Effector memory CD8-positive, alpha-beta T cell (primary cell): ENCODE measurements at regions not wholly inside any gene's neighbourhood (a gene's known extent, or its start where the extent isn't known, plus 50 kb on each side); places are given as distances from the start of the nearest gene placed in this dataset.

Source experiments
- ATAC-seq: fragments of 150-1000 bp; cut with Tn5 transposase; replicated peaks from 2 replicates; pipeline ENCODE4 v1.10.0; 2021; ENCODE audit warnings: mild to moderate bottlenecking, moderate library complexity
- DNase-seq, 3 experiments: peaks; one replicate each; pipeline ENCODE4 v3.0.0; 2021
- H3K27ac Mint-ChIP-seq, 2 donors: one replicate each; pipeline ENCODE4 v1.8.0; 2022; ENCODE audit warnings: mild to moderate bottlenecking in 2 of 2, mixed read lengths in 2 of 2, moderate library complexity in 2 of 2
- H3K27me3 Mint-ChIP-seq, 2 donors: one replicate each; pipeline ENCODE4 v1.8.0; 2022; ENCODE audit warnings: mixed read lengths in 2 of 2
- H3K36me3 Mint-ChIP-seq: one replicate; pipeline ENCODE4 v1.8.0; 2022; ENCODE audit warnings: mild to moderate bottlenecking, moderate library complexity, mixed read lengths; ENCODE audit not compliant: insufficient read depth
- H3K4me1 Mint-ChIP-seq, 2 donors: one replicate each; pipeline ENCODE4 v1.8.0; 2022; ENCODE audit warnings: low read depth in 2 of 2, mixed read lengths in 2 of 2
- H3K4me3 Mint-ChIP-seq, 2 donors: one replicate each; pipeline ENCODE4 v1.8.0; 2022; ENCODE audit warnings: mild to moderate bottlenecking in 2 of 2, mixed read lengths in 2 of 2, moderate library complexity in 2 of 2
- H3K9me3 Mint-ChIP-seq, 2 donors: one replicate each; pipeline ENCODE4 v1.8.0; 2022; ENCODE audit warnings: mixed read lengths in 2 of 2

GRCh38 chr2:238557936-238558335 is 131.2 kb downstream of the ASB1 start:
- Mint-ChIP-seq H3K9me3 (peaks cover 0 to 1% of the 10 kb centered on the region in 2 donors), H3K4me3 (no peak overlapping the region), H3K27me3 (peaks cover 24 to 52% of the 10 kb centered on the region in 2 donors), H3K36me3 (no peaks in the 10 kb centered on the region), H3K27ac (no peak overlapping the region), H3K4me1 (no peaks in the 10 kb centered on the region)
- DNase-seq (no peak), ATAC-seq (no peak)

- peaks cover 24 to 58% of the 10 kb centered on the region in 2 donors for H3K27me3 Mint-ChIP-seq
- H3K4me1 Mint-ChIP-seq: no peaks in the 10 kb centered on the region
- H3K9me3 Mint-ChIP-seq: no peaks in the 10 kb centered on the region
- no peak for DNase-seq
- H3K4me3 Mint-ChIP-seq: no peak overlapping the region
- H3K36me3 Mint-ChIP-seq: no peaks in the 10 kb centered on the region
- ATAC-seq: no peak
- no peak overlapping the region for H3K27ac Mint-ChIP-seq
Measured at GRCh38 chr2:238558456-238559099, 131.9 kb downstream of the ASB1 start.

GRCh38 chr2:238560234-238560633 is 133.5 kb downstream of the ASB1 start:
- H3K4me3 Mint-ChIP-seq: no peak overlapping the region
- no peak overlapping the region for H3K27ac Mint-ChIP-seq
- no peaks in the 10 kb centered on the region for H3K36me3 Mint-ChIP-seq
- no peak for ATAC-seq
- H3K27me3 Mint-ChIP-seq: peaks cover 24 to 49% of the 10 kb centered on the region in 2 donors
- H3K4me1 Mint-ChIP-seq: no peaks in the 10 kb centered on the region
- DNase-seq: no peak
- H3K9me3 Mint-ChIP-seq: no peaks in the 10 kb centered on the region

GRCh38 chr2:238561230-238561629 is 134.5 kb downstream of the ASB1 start:
- ATAC-seq (no peak), DNase-seq (no peak)
- no peak overlapping the region for H3K4me3 Mint-ChIP-seq
- no peaks in the 10 kb centered on the region for H3K36me3 Mint-ChIP-seq
- H3K27me3 Mint-ChIP-seq: peaks cover 18 to 49% of the 10 kb centered on the region in 2 donors
- H3K9me3 Mint-ChIP-seq: no peaks in the 10 kb centered on the region
- no peak overlapping the region for H3K27ac Mint-ChIP-seq
- no peaks in the 10 kb centered on the region for H3K4me1 Mint-ChIP-seq

GRCh38 chr2:238562446-238562845 is 135.7 kb downstream of the ASB1 start:
- Mint-ChIP-seq H3K36me3 (no peaks in the 10 kb centered on the region), H3K27ac (no peak overlapping the region), H3K4me3 (no peak overlapping the region), H3K27me3 (peaks cover 6 to 45% of the 10 kb centered on the region in 2 donors), H3K4me1 (no peaks in the 10 kb centered on the region), H3K9me3 (no peaks in the 10 kb centered on the region)
- DNase-seq: no peak
- ATAC-seq: no peak

- no peak for ATAC-seq
- no peak for DNase-seq
Measured at GRCh38 chr2:238563551-238563950, 136.8 kb downstream of the ASB1 start.

GRCh38 chr2:238564286-238564920 is 137.7 kb downstream of the ASB1 start:
- Mint-ChIP-seq H3K27me3 (peaks cover 6 to 36% of the 10 kb centered on the region in 2 donors), H3K27ac (no peak overlapping the region), H3K4me1 (no peaks in the 10 kb centered on the region), H3K36me3 (no peaks in the 10 kb centered on the region), H3K9me3 (no peaks in the 10 kb centered on the region), H3K4me3 (no peak overlapping the region)
- no peak for DNase-seq
- no peak for ATAC-seq

More at GRCh38 chr2:238563551-238563950, 136.8 kb downstream of the ASB1 start:
- Mint-ChIP-seq H3K4me1 (no peaks in the 10 kb centered on the region), H3K27ac (no peak overlapping the region), H3K4me3 (no peak overlapping the region), H3K27me3 (peaks cover under 1 to 40% of the 10 kb centered on the region in 2 donors), H3K36me3 (no peaks in the 10 kb centered on the region), H3K9me3 (no peaks in the 10 kb centered on the region)

GRCh38 chr2:238565031-238565430 is 138.3 kb downstream of the ASB1 start:
- Mint-ChIP-seq H3K36me3 (no peaks in the 10 kb centered on the region), H3K4me1 (no peaks in the 10 kb centered on the region), H3K9me3 (no peaks in the 10 kb centered on the region), H3K27me3 (peaks cover 8 to 41% of the 10 kb centered on the region in 2 donors), H3K27ac (no peak overlapping the region), H3K4me3 (no peak overlapping the region)
- no peak for ATAC-seq
- DNase-seq: no peak

- no peak overlapping the region for H3K4me3 Mint-ChIP-seq
- no peaks in the 10 kb centered on the region for H3K4me1 Mint-ChIP-seq
- no peaks in the 10 kb centered on the region for H3K36me3 Mint-ChIP-seq
- H3K9me3 Mint-ChIP-seq: no peaks in the 10 kb centered on the region
- DNase-seq: no peak
- peaks cover 12 to 36% of the 10 kb centered on the region in 2 donors for H3K27me3 Mint-ChIP-seq
- no peak for ATAC-seq
- H3K27ac Mint-ChIP-seq: no peak overlapping the region
Measured at GRCh38 chr2:238566001-238566645, 139.4 kb downstream of the ASB1 start.

GRCh38 chr2:238567067-238567855 is 140.5 kb downstream of the ASB1 start:
- no peak overlapping the region for H3K4me3 Mint-ChIP-seq
- no peak for DNase-seq
- no peaks in the 10 kb centered on the region for H3K36me3 Mint-ChIP-seq
- H3K27me3 Mint-ChIP-seq: peaks cover 12 to 36% of the 10 kb centered on the region in 2 donors
- no peak for ATAC-seq
- H3K4me1 Mint-ChIP-seq: no peaks in the 10 kb centered on the region
- H3K9me3 Mint-ChIP-seq: no peaks in the 10 kb centered on the region
- H3K27ac Mint-ChIP-seq: no peak overlapping the region

GRCh38 chr2:238567996-238568395 is 141.3 kb downstream of the ASB1 start:
- Mint-ChIP-seq H3K4me3 (no peak overlapping the region), H3K27me3 (peaks cover 12 to 33% of the 10 kb centered on the region in 2 donors), H3K36me3 (no peaks in the 10 kb centered on the region), H3K4me1 (no peaks in the 10 kb centered on the region), H3K9me3 (no peaks in the 10 kb centered on the region), H3K27ac (no peak overlapping the region)
- ATAC-seq (no peak), DNase-seq (no peak)

GRCh38 chr2:238568455-238569440 is 142.0 kb downstream of the ASB1 start:
- DNase-seq (no peak), ATAC-seq (no peak)
- H3K36me3 Mint-ChIP-seq: no peaks in the 10 kb centered on the region
- no peaks in the 10 kb centered on the region for H3K4me1 Mint-ChIP-seq
- H3K27me3 Mint-ChIP-seq: peaks cover 12 to 26% of the 10 kb centered on the region in 2 donors
- H3K4me3 Mint-ChIP-seq: no peak overlapping the region
- H3K27ac Mint-ChIP-seq: no peak overlapping the region
- H3K9me3 Mint-ChIP-seq: no peaks in the 10 kb centered on the region
